ENCODE measurements at regions not wholly inside any gene's neighbourhood (a gene's known extent, or its start where the extent isn't known, plus 50 kb on each side); places are given as distances from the start of the nearest gene placed in this dataset.

DNA sequence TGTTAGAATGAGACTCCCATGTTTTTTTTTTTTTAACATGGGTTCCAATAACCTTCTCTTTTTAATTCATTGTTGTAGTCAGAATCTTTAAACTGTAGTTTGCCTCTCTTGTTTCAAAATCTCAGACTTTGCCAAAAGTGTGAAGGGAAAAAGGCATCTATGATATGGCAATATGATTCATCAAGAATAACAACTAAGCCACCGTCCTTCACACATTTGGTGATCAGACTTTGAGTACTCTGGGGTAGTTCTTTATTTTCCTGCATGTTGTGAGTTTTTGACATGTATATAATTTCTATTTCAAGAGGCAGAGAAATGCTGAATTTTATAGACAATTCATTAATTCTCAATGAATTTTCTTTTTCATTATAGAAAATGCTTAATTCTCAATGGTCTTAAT lies 53.5 kb upstream of the CERS6 start:
- no peak overlapping the region for H3K4me3 ChIP-seq
- no peaks in the 10 kb centered on the region for H3K4me1 ChIP-seq
- no peak overlapping the region for H3K27ac ChIP-seq
- TF ChIP-seq, protein P1, sequence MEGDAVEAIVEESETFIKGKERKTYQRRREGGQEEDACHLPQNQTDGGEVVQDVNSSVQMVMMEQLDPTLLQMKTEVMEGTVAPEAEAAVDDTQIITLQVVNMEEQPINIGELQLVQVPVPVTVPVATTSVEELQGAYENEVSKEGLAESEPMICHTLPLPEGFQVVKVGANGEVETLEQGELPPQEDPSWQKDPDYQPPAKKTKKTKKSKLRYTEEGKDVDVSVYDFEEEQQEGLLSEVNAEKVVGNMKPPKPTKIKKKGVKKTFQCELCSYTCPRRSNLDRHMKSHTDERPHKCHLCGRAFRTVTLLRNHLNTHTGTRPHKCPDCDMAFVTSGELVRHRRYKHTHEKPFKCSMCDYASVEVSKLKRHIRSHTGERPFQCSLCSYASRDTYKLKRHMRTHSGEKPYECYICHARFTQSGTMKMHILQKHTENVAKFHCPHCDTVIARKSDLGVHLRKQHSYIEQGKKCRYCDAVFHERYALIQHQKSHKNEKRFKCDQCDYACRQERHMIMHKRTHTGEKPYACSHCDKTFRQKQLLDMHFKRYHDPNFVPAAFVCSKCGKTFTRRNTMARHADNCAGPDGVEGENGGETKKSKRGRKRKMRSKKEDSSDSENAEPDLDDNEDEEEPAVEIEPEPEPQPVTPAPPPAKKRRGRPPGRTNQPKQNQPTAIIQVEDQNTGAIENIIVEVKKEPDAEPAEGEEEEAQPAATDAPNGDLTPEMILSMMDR (IDR thresholded peaks at IDR 0.05), result no peak
- TF ChIP-seq POLR2A (IDR thresholded peaks at IDR 0.05) (no peak), POLR2AphosphoS5 (IDR thresholded peaks at IDR 0.05; ENCODE audit: insufficient read depth in 1 of 2, low read depth in 1 of 2) (no peak)
- intact Hi-C loops (cut with DNase I), result no loop called here
- DNase-seq (ENCODE audit: extremely low spot score in 2 of 2), result no peak
- H3K27me3 ChIP-seq, result no peaks in the 10 kb centered on the region
- no peaks in the 10 kb centered on the region for H3K36me3 ChIP-seq
- H3K9me3 ChIP-seq, result no peaks in the 10 kb centered on the region

DNA sequence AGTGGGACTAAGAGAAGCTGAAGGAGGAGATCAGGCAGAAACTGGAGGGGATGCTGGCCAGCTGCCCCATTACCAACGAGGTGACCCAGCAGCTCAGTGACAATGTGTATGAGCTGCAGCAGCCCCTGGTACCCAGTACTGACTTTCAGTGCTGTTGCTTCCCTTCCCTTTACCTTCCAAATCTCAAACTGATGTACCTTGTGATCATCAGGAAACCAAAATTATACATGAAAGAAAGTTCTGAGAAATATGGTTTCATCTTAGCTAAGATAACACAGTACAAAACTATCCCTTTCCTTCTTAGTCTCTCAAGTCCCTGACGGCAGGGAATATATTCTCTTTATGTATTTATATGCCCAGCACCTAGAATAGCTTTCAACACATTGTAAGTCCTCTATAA lies 52.3 kb upstream of the CERS6 start:
- Histone ChIP-seq H3K4me3 (no peak overlapping the region), H3K27me3 (no peaks in the 10 kb centered on the region), H3K4me1 (no peaks in the 10 kb centered on the region), H3K36me3 (no peaks in the 10 kb centered on the region), H3K27ac (no peak overlapping the region), H3K9me3 (no peaks in the 10 kb centered on the region)
- no peak for DNase-seq (ENCODE audit: extremely low spot score in 2 of 2)
- no peak for TF ChIP-seq POLR2A (IDR thresholded peaks at IDR 0.05)
- TF ChIP-seq POLR2AphosphoS5 (IDR thresholded peaks at IDR 0.05; ENCODE audit: insufficient read depth in 1 of 2, low read depth in 1 of 2), result no peak
- TF ChIP-seq, protein P1 (IDR thresholded peaks at IDR 0.05), result no peak
- intact Hi-C loops (cut with DNase I), result no loop called here

DNA sequence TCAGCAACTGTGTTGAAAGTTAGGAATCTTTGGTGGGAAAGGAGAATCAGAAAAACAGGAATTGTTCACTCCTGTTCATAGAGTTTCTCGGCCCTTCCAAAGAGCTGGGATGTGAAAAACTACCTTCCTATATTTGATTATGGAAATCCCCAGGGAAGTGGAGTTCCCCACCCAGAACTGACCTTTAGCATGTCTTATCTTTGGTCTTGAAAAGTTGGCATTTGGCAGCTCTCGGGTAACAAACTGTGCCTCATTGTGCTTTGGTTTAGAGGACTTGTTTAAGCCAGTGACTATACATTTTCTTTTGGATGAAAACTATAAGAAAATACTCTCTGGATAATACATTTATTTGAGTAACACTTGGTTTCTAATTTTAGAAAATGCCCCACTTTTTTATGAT lies 51.3 kb upstream of the CERS6 start:
- Histone ChIP-seq H3K36me3 (no peaks in the 10 kb centered on the region), H3K27ac (no peak overlapping the region), H3K4me3 (no peak overlapping the region), H3K4me1 (no peaks in the 10 kb centered on the region), H3K9me3 (no peaks in the 10 kb centered on the region), H3K27me3 (no peaks in the 10 kb centered on the region)
- no peak for DNase-seq (ENCODE audit: extremely low spot score in 2 of 2)
- intact Hi-C loops (cut with DNase I), result no loop called here
- TF ChIP-seq POLR2A (IDR thresholded peaks at IDR 0.05) (no peak), POLR2AphosphoS5 (IDR thresholded peaks at IDR 0.05; ENCODE audit: insufficient read depth in 1 of 2, low read depth in 1 of 2) (no peak)
- TF ChIP-seq, protein P1 (IDR thresholded peaks at IDR 0.05), result no peak

Measured in vagina (tissue), 2 donors.